COLO668 (cell line): ENCODE measurements at regions not wholly inside any gene's neighbourhood (a gene's known extent, or its start where the extent isn't known, plus 50 kb on each side); places are given as distances from the start of the nearest gene placed in this dataset.
A peak's percentile ranks its signal among the peaks of the same experiment; 100 is the strongest.
"Not testable (repeated sequence)": the region's sequence is repeated elsewhere in the genome, so short reads cannot be mapped to it uniquely, and the experiment has no call there.

Experiments used
- DNase-seq: peaks from one replicate; lab custom pipeline; 2025; ENCODE audit not compliant: unreplicated experiment; lab: John Stamatoyannopoulos, UW

GRCh38 chr5:123708074-123708806 lies 196.3 kb downstream of the CSNK1G3 start:
- DNase-seq = no peak

- DNase-seq = no peak
Measured at GRCh38 chr5:123706531-123706930, 194.6 kb downstream of the CSNK1G3 start.

GRCh38 chr5:123705741-123706140 lies 193.8 kb downstream of the CSNK1G3 start:
- DNase-seq = no peak

GRCh38 chr5:123701511-123702200 lies 189.7 kb downstream of the CSNK1G3 start:
- DNase-seq = no peak

DNA sequence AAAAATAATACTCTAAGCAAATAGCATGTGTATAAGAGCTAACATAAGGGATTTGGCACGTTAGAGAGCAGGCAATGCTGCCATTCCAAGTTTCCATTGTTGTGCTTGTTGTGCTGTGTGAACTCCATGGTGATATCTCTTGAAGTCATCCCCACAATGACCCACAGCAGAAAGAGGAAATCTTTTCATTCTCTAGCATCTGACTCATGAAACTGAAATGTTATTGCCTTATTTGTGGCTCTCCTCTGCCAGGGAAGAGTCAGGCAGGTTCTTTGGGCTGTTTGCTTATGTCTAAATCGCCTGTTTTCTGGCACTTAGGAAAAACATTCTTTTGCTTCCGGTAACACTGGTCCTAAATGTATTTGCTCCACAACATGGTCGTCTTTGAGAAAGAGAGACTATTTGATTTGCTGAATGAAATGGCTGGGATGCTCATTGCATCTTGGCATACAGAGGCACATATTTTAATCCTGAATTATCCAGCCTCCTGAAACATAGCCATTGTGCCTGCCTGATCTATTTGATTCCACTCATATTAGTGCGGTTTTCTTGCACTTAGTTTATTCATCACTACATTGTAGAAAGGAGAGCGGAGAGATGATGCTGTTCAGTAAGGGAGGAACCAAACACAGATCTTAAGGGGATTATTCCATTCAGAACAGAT lies 188.8 kb downstream of the CSNK1G3 start:
- no peak for DNase-seq

GRCh38 chr5:123699571-123699970 lies 187.6 kb downstream of the CSNK1G3 start:
- DNase-seq = no peak

DNA sequence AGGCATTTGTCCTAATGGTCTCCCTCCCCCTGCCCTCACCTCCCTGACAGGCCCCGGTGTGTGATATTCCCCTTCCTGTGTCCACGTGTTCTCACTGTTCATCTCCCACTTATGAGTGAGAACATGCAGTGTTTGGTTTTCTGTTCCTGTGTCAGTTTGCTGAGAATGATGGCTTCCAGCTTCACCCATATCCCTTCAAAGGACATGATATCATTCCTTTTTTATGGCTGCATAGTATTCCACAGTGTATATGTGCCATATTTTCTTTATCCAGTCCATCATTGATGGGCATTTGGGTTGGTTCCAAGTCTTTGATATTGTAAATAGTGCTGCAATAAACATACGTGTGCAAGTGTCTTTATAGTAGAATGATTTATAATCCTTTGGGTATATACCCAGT lies 187.0 kb downstream of the CSNK1G3 start:
- not testable (repeated sequence) for DNase-seq

GRCh38 chr5:123696921-123697341 lies 185.0 kb downstream of the CSNK1G3 start:
- no peak for DNase-seq

DNA sequence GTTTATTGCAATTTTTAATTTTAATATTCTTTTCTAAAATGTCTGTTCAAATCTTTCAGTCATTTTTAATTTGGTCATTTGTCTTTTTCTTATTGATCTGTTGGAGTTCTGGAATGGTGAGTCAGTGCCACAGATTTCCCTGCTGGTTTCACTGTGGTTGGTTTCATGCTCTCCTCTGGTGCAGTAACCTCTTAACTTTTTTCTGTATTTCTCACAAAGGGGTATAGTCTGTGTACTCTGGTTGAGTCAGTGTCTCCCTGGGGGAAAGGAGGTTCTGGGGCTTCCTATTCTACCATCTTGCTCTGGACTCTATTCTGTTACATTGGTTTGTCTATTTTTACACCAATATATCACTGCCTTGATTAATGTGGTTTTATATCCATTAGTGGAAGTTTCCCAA lies 178.8 kb downstream of the CSNK1G3 start:
- no peak for DNase-seq

GRCh38 chr5:123681061-123681460 lies 169.1 kb downstream of the CSNK1G3 start:
- DNase-seq = no peak

GRCh38 chr5:123673107-123673506 lies 161.1 kb downstream of the CSNK1G3 start:
- DNase-seq = peak; percentile 33

DNA sequence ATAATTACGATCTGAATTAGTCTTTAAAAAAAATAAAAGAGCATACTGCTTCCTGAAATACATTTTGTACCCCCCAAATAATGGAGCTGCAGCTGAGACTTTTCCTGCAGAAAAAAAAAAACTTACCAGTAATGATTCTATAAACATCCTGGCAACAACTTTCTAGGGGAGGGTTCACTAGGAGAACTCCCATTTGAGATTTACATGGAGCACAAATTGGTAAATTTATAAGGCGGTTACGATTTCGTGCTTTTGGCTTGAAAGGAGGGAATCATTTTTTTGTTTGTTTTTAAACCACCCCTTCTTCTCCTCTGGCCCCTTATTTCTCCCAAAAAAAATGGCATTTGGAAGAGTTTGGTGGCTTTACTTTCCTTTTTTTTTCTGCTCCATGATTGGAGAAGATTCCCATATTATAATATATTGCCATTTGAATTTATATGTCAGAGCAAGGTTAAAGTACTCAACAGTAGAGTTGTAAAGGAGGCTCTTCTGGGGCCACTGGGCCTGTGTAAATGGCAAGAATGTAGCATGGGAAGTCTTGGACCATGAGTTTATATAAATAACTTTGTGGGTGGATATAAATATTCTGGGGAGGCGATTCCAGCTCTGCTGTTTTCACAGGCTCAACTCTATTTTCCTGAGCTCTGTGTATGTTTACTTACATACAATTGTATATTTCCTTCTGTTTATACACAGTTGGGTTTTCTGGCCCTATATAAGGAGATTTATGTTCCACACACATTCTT lies 159.9 kb downstream of the CSNK1G3 start:
- DNase-seq = no peak

- peak; percentile 36 for DNase-seq
Measured at GRCh38 chr5:123671042-123671441, 159.1 kb downstream of the CSNK1G3 start.
